K562 (cell line): ENCODE measurements at regions not wholly inside any gene's neighbourhood (a gene's known extent, or its start where the extent isn't known, plus 50 kb on each side); places are given as distances from the start of the nearest gene placed in this dataset.

ENCODE experiments used
- ATAC-seq: fragments of 200-7000 bp; cut with Tn5 transposase; 3 replicates; pipeline ENCODE4 v1.9.1; 2020; ENCODE audit warnings: moderate library complexity
- BruUV-seq: library from RNA; stranded (reverse); fragments of 400-500 nt; replicated peaks from 2 replicates; lab custom pipeline; 2021; lab: Mats Ljungman, UMichigan
- CTCF ChIA-PET: fragments of 300-600 bp; formaldehyde crosslinking; extraction: SDS; loops from one replicate; lab custom pipeline; 2021; ENCODE audit warnings: low intra/inter-chr PET ratio; lab: Yijun Ruan, JAX
- POLR2A ChIA-PET: fragments of 300-600, 350-650 bp; sonication (Branson Sonifier 250); formaldehyde crosslinking; extraction: SDS; loops from one replicate; lab custom pipeline; 2021; ENCODE audit warnings: antibody characterized with exemption, inconsistent platforms; lab: Yijun Ruan, JAX
- DNase-seq, 4 experiments: peaks; one replicate each; pipeline versions ENCODE4 v3.0.0 to v3.0.0-alpha.2; 2011 to 2018; ENCODE audit warnings: low spot score in 3 of 4, mixed read lengths in 3 of 4; ENCODE audit errors: extremely low read depth in 1 of 4
- FAIRE-seq: peaks from 2 replicates; lab custom pipeline; 2011; peaks lifted over from hg19 to GRCh38; lab: Jason Lieb, UNC
- H2AFZ ChIP-seq: 2 replicates; pipeline ENCODE4 v1.6.0; 2011; ENCODE audit warnings: low read depth, low read length, control low read depth, inconsistent platforms
- H3K27ac ChIP-seq: fragments of 200-600 bp; 3 replicates; pipeline ENCODE4 v1.8.0; 2011; ENCODE audit warnings: low read depth, mild to moderate bottlenecking, control low read depth, inconsistent platforms, low read length, moderate library complexity, mixed read lengths; ENCODE audit errors: extremely low read depth
- H3K27me3 ChIP-seq, 2 experiments: fragments of 300-600 bp in 1 of 2; 2 replicates in 1 of 2; 3 replicates in 1 of 2; pipeline versions ENCODE4 v1.6.0 to v1.8.0; 2011; ENCODE audit warnings: inconsistent platforms in 2 of 2, low read length in 2 of 2, mild to moderate bottlenecking in 1 of 2, mixed read lengths in 1 of 2, moderate library complexity in 1 of 2; ENCODE audit not compliant: control insufficient read depth in 2 of 2, insufficient read depth in 2 of 2
- H3K36me3 ChIP-seq: fragments of 300-600 bp; 3 replicates; pipeline ENCODE4 v1.8.0; 2011; ENCODE audit warnings: mild to moderate bottlenecking, low read length, inconsistent platforms; ENCODE audit not compliant: control insufficient read depth, insufficient read depth
- H3K4me1 ChIP-seq, 2 experiments: fragments of 200-600 bp in 1 of 2; replicated peaks in 1 of 2; 2 replicates in 1 of 2; 3 replicates in 1 of 2; pipeline versions ENCODE4 v1.5.1 to v1.8.0; 2011; ENCODE audit warnings: inconsistent platforms in 2 of 2, low read length in 2 of 2, mild to moderate bottlenecking in 1 of 2, mixed read lengths in 1 of 2, moderate library complexity in 1 of 2; ENCODE audit not compliant: control insufficient read depth in 2 of 2, insufficient read depth in 2 of 2
- H3K4me2 ChIP-seq: 2 replicates; pipeline ENCODE4 v1.6.1; 2011; ENCODE audit warnings: low read length, control low read depth, inconsistent platforms, mixed read lengths; ENCODE audit not compliant: insufficient read depth
- H3K4me3 ChIP-seq: fragments of 200-600 bp; sonication (generic), shearing (Covaris generic); 2 replicates; pipeline ENCODE4 v1.5.1; 2016; ENCODE audit warnings: control low read depth, inconsistent platforms
- H3K79me2 ChIP-seq: fragments of 200-600 bp; 3 replicates; pipeline ENCODE4 v1.8.0; 2011; ENCODE audit warnings: low read length, inconsistent platforms; ENCODE audit not compliant: control insufficient read depth, insufficient read depth
- H3K9ac ChIP-seq, 2 experiments: 2 replicates each; pipeline versions ENCODE4 v1.6.0 to v1.6.1; 2011; ENCODE audit warnings: low read depth in 2 of 2, low read length in 2 of 2, control low read depth in 1 of 2, inconsistent platforms in 1 of 2, mild to moderate bottlenecking in 1 of 2, mixed read lengths in 1 of 2; ENCODE audit not compliant: insufficient read depth in 1 of 2
- H3K9me1 ChIP-seq: one replicate; pipeline ENCODE4 v1.6.0; 2011; ENCODE audit warnings: inconsistent platforms, mild to moderate bottlenecking, low read length, moderate library complexity; ENCODE audit not compliant: control insufficient read depth, insufficient read depth
- H3K9me3 ChIP-seq: replicated peaks from 2 replicates; pipeline ENCODE4 v1.5.1; 2011; ENCODE audit warnings: low read depth, low read length, inconsistent platforms; ENCODE audit not compliant: control insufficient read depth, insufficient read depth
- H4K20me1 ChIP-seq: replicated peaks from 2 replicates; pipeline ENCODE4 v1.6.1; 2011; ENCODE audit warnings: low read length, inconsistent platforms, mixed read lengths; ENCODE audit not compliant: control insufficient read depth, insufficient read depth
- AFF4 ChIP-seq: sonication (generic); formaldehyde crosslinking; IDR thresholded peaks from 2 replicates; pipeline ENCODE4 v1.8.0; 2023; ENCODE audit warnings: mild to moderate bottlenecking, missing genetic modification reagents
- BCLAF1 ChIP-seq, 2 experiments: fragments of 450-650 bp in 1 of 2; IDR thresholded peaks; 2 replicates each; pipeline ENCODE4 v1.6.1; 2011 to 2017; ENCODE audit warnings: low read depth in 2 of 2, antibody characterized with exemption in 1 of 2, borderline replicate concordance in 1 of 2, low read length in 1 of 2, mild to moderate bottlenecking in 1 of 2, mixed read lengths in 1 of 2; ENCODE audit not compliant: control insufficient read depth in 1 of 2
- BRF1 ChIP-seq: IDR thresholded peaks from 3 replicates; pipeline ENCODE4 v1.6.1; 2011; ENCODE audit warnings: borderline replicate concordance, mild to moderate bottlenecking; ENCODE audit not compliant: insufficient read length; ENCODE audit errors: extremely low read depth
- HNRNPL ChIP-seq: fragments of 200-400 bp; formaldehyde crosslinking; IDR thresholded peaks from 2 replicates; pipeline ENCODE4 v1.6.1; 2017; ENCODE audit warnings: low read depth, mild to moderate bottlenecking, low read length
- HOXB6 ChIP-seq: fragments of 250-450 bp; sonication (Bioruptor Pico); IDR thresholded peaks from 2 replicates; pipeline ENCODE4 v1.5.1; 2022; ENCODE audit warnings: mild to moderate bottlenecking, borderline replicate concordance
- RCOR1 ChIP-seq, 2 experiments: IDR thresholded peaks; 2 replicates each; pipeline ENCODE4 v1.6.1; 2012; ENCODE audit warnings: low read depth in 2 of 2, low read length in 2 of 2, borderline replicate concordance in 1 of 2, improper control_type of control experiment in 1 of 2
- TAL1 ChIP-seq: fragments of 450-650 bp; IDR thresholded peaks from 2 replicates; pipeline ENCODE4 v1.6.1; 2016; ENCODE audit warnings: mild to moderate bottlenecking
- ZMIZ1 ChIP-seq, 2 experiments: fragments of 150-350 bp in 1 of 2; IDR thresholded peaks; 2 replicates each; pipeline ENCODE4 v1.6.1; 2012 to 2016; ENCODE audit warnings: low read depth in 2 of 2, low read length in 2 of 2, mild to moderate bottlenecking in 1 of 2, moderate library complexity in 1 of 2
- ZNF121 ChIP-seq: sonication (generic); formaldehyde crosslinking; conservative IDR thresholded peaks from 2 replicates; pipeline ENCODE4 v1.8.0; 2022; ENCODE audit warnings: missing genetic modification reagents
- ZNF324 ChIP-seq: fragments of 250-450 bp; sonication (Bioruptor Pico); IDR thresholded peaks from 2 replicates; pipeline ENCODE4 v1.4.0; 2020; ENCODE audit warnings: mild to moderate bottlenecking
- WGBS: fragments of 100-300 bp; shearing (Covaris generic); methylation state at CpG from one replicate; pipeline ENCODE4 v1.1.6; 2016; ENCODE audit warnings: low coverage, mixed read lengths; ENCODE audit not compliant: insufficient coverage; ENCODE audit errors: missing lambda C conversion rate; 5-methylcytosine and 5-hydroxymethylcytosine counted together
- in situ Hi-C: fragments of 300-500 bp; cut with MboI; formaldehyde crosslinking; loops from 4 replicates; pipeline ENCODE4 v1.15.0; 2018; ENCODE audit warnings: inconsistent platforms, mixed read lengths
- intact Hi-C: fragments of 100-400 bp; cut with micrococcal nuclease; formaldehyde crosslinking; loops from 2 replicates; pipeline ENCODE4 v1.14.2; 2022

- CTCF ChIA-PET: no interaction called here
- no peak for TF ChIP-seq ZNF324
- no peak for TF ChIP-seq HOXB6 (CRISPR knock-in tag)
- TF ChIP-seq ZMIZ1 (IDR thresholded peaks at IDR 0.05; ENCODE audit: low read depth in 2 of 2, low read length in 2 of 2): no peak
- TF ChIP-seq ZNF121 (CRISPR knock-in tag): no peak
- TF ChIP-seq HNRNPL: no peak
- no peak for TF ChIP-seq RCOR1 (IDR thresholded peaks at IDR 0.05; ENCODE audit: borderline replicate concordance in 1 of 2, low read depth in 2 of 2, low read length in 2 of 2)
- TF ChIP-seq BRF1: no peak
- TF ChIP-seq BCLAF1 (IDR thresholded peaks at IDR 0.05; ENCODE audit: borderline replicate concordance in 1 of 2, control insufficient read depth in 1 of 2, low read depth in 2 of 2, low read length in 1 of 2): no peak
- TF ChIP-seq TAL1: no peak
- TF ChIP-seq AFF4 (CRISPR knock-in tag): no peak
Measured at GRCh38 chr4:148954011-148954749, 512.0 kb upstream of the NR3C2 start.

More at GRCh38 chr4:148954011-148954749, 512.0 kb upstream of the NR3C2 start:
- H2AFZ ChIP-seq: no peak overlapping the region
- no peaks in the 10 kb centered on the region for H3K79me2 ChIP-seq
- no peak overlapping the region for H3K4me2 ChIP-seq
- no peaks in the 10 kb centered on the region for H3K27me3 ChIP-seq
- POLR2A ChIA-PET: interaction anchor here (0.6 kb wide), 1 partner anchor 936 kb away, joined by 4 read pairs; no protein-coding TSS in a partner anchor
- H3K4me1 ChIP-seq: no peaks in the 10 kb centered on the region
- intact Hi-C loops: no loop called here
- 2% methylated on average over 7 of the region's 7 CpGs for WGBS
- ATAC-seq (no peak), FAIRE-seq (no peak), DNase-seq (no peak)
- no TSS peak for BruUV-seq
- in situ Hi-C loops: no loop called here
- H3K27ac ChIP-seq: no peak overlapping the region
- no peaks in the 10 kb centered on the region for H3K36me3 ChIP-seq
- no peaks in the 10 kb centered on the region for H4K20me1 ChIP-seq
- no peaks in the 10 kb centered on the region for H3K9me3 ChIP-seq
- no peak overlapping the region for H3K4me3 ChIP-seq
- H3K9ac ChIP-seq: no peak overlapping the region
- no peaks in the 10 kb centered on the region for H3K9me1 ChIP-seq
